Progenitor cell of endocrine pancreas (in vitro differentiated cells): ENCODE measurements at regions not wholly inside any gene's neighbourhood (a gene's known extent, or its start where the extent isn't known, plus 50 kb on each side); places are given as distances from the start of the nearest gene placed in this dataset.

Source experiments
- DNase-seq: peaks from one replicate; pipeline ENCODE4 v3.0.0; 2021; ENCODE audit warnings: low spot score; ENCODE audit not compliant: unreplicated experiment
- H3K27ac Mint-ChIP-seq: 2 replicates; pipeline ENCODE4 v1.8.0; 2021; ENCODE audit warnings: mild to moderate bottlenecking, moderate library complexity, mixed read lengths
- H3K27me3 Mint-ChIP-seq: 2 replicates; pipeline ENCODE4 v1.8.0; 2021; ENCODE audit warnings: mixed read lengths
- H3K36me3 Mint-ChIP-seq: 2 replicates; pipeline ENCODE4 v1.8.0; 2022; ENCODE audit warnings: mixed read lengths; ENCODE audit not compliant: insufficient read depth
- H3K4me1 Mint-ChIP-seq: 2 replicates; pipeline ENCODE4 v1.8.0; 2021; ENCODE audit warnings: low read depth, mixed read lengths
- H3K4me3 Mint-ChIP-seq: 2 replicates; pipeline ENCODE4 v1.8.0; 2021; ENCODE audit warnings: low read depth, mild to moderate bottlenecking, moderate library complexity, mixed read lengths
- H3K9me3 Mint-ChIP-seq: 2 replicates; pipeline ENCODE4 v1.8.0; 2021; ENCODE audit warnings: low read depth, mixed read lengths
- TF ChIP-seq, protein P1 (sequence below): fragments of 200-600 bp; sonication (generic); IDR thresholded peaks from one replicate; pipeline ENCODE4 v1.5.0; 2021; ENCODE audit warnings: antibody characterized with exemption, mild to moderate bottlenecking; ENCODE audit not compliant: unreplicated experiment

DNA sequence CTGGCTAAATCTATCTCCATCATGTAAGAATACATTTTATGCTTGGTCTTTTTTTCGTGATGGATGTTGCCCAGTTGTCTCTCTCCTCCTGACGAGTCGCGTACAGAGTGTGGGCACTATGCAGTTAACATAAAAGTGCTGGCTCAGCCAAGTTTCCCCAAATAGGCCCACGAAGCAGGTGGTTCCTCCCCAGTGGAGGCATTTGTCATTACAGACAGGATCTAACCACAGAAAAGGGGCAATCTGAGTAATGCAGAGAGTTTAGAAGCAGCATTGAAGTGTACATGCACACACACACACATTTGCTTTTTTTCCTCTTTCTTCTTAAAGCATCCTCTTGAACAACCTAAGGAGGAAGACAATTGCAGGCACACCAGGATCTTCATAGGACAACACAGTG is 188.7 kb upstream of the VCX start:
- TF ChIP-seq, protein P1, sequence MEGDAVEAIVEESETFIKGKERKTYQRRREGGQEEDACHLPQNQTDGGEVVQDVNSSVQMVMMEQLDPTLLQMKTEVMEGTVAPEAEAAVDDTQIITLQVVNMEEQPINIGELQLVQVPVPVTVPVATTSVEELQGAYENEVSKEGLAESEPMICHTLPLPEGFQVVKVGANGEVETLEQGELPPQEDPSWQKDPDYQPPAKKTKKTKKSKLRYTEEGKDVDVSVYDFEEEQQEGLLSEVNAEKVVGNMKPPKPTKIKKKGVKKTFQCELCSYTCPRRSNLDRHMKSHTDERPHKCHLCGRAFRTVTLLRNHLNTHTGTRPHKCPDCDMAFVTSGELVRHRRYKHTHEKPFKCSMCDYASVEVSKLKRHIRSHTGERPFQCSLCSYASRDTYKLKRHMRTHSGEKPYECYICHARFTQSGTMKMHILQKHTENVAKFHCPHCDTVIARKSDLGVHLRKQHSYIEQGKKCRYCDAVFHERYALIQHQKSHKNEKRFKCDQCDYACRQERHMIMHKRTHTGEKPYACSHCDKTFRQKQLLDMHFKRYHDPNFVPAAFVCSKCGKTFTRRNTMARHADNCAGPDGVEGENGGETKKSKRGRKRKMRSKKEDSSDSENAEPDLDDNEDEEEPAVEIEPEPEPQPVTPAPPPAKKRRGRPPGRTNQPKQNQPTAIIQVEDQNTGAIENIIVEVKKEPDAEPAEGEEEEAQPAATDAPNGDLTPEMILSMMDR = no peak
- peaks cover 19% of the 10 kb centered on the region for H3K9me3 Mint-ChIP-seq
- H3K4me1 Mint-ChIP-seq = no peaks in the 10 kb centered on the region
- H3K27ac Mint-ChIP-seq = no peak overlapping the region
- no peaks in the 10 kb centered on the region for H3K27me3 Mint-ChIP-seq
- peaks cover 1% of the 10 kb centered on the region for H3K36me3 Mint-ChIP-seq
- no peak for DNase-seq
- H3K4me3 Mint-ChIP-seq = no peak overlapping the region

DNA sequence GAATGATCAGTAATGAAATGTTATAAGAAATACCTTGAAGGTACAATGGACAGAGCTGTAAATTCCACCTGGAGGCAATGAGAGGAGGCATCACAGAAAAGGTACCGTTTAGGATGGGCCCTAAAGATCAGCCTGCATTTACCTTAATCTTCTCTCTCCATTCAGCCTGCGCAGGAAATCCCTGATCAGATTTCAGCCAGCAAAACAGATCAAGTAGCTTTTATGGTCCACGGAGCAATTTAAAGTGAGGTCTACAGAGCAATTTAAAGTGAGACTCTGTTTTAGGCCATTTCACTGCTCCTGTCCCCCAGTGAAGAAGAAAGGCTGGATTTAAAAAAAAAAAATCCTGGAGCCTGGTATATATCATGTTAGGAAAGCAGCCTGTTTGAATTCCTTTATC is 195.1 kb upstream of the VCX start:
- Mint-ChIP-seq H3K27ac (peak overlapping the region; percentile 60), H3K27me3 (no peaks in the 10 kb centered on the region), H3K4me3 (no peak overlapping the region), H3K36me3 (no peaks in the 10 kb centered on the region), H3K9me3 (peaks cover 8% of the 10 kb centered on the region), H3K4me1 (peaks cover 15% of the 10 kb centered on the region)
- TF ChIP-seq, protein P1 = no peak
- no peak for DNase-seq

- TF ChIP-seq, protein P1 = no peak
- Mint-ChIP-seq H3K27ac (no peak overlapping the region), H3K9me3 (peaks cover 13% of the 10 kb centered on the region), H3K4me1 (peaks cover 2% of the 10 kb centered on the region), H3K4me3 (no peak overlapping the region), H3K27me3 (no peaks in the 10 kb centered on the region), H3K36me3 (peaks cover 4% of the 10 kb centered on the region)
- no peak for DNase-seq
Observed at GRCh38 chrX:7641141-7641540, 201.8 kb upstream of the VCX start.

- Mint-ChIP-seq H3K27me3 (no peaks in the 10 kb centered on the region), H3K4me3 (no peak overlapping the region), H3K36me3 (peaks cover 4% of the 10 kb centered on the region), H3K27ac (no peak overlapping the region), H3K9me3 (peaks cover 13% of the 10 kb centered on the region), H3K4me1 (peaks cover 2% of the 10 kb centered on the region)
- TF ChIP-seq, protein P1 = no peak
- no peak for DNase-seq
Observed at GRCh38 chrX:7640392-7640791, 202.6 kb upstream of the VCX start.

DNA sequence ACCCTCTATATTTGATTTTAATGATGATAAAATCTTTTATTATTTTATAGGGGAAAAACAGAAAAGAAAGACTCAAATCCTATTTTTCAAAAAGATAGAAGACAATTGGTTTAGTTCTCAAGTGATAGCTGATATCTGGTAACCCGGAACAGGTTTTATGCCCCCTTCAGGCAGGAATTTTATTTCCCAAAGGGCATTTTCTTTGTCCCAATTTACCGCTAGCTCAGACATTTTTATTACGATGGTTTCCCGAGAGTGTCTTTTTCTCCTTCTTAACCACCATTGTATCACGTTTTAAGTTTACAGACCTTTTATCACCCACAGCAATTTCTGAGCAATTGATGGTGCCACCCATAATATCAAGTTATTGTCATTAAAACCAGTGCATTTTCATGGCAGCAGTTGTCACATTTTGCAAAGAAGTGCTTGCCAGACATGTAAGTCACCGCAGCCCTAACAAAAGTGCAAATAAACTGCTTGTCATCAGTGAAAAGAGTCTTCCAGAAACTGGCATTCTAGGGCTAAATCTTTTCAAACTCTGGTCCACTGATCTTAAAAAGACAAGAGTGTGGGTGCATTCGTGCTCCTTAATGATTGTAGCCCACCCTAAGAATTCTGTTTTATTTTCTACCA is 204.8 kb upstream of the VCX start:
- H3K27me3 Mint-ChIP-seq = no peaks in the 10 kb centered on the region
- no peak overlapping the region for H3K4me3 Mint-ChIP-seq
- no peak for DNase-seq
- H3K4me1 Mint-ChIP-seq = peaks cover 2% of the 10 kb centered on the region
- TF ChIP-seq, protein P1 = no peak
- peaks cover 4% of the 10 kb centered on the region for H3K36me3 Mint-ChIP-seq
- H3K9me3 Mint-ChIP-seq = peaks cover 19% of the 10 kb centered on the region
- no peak overlapping the region for H3K27ac Mint-ChIP-seq
